HG03139 (cell line): ENCODE measurements at regions not wholly inside any gene's neighbourhood (a gene's known extent, or its start where the extent isn't known, plus 50 kb on each side); places are given as distances from the start of the nearest gene placed in this dataset.

Experiments used
- ATAC-seq: cut with Tn5 transposase; IDR thresholded peaks from one replicate; pipeline ENCODE4 v1.9.1; 2021; ENCODE audit not compliant: unreplicated experiment

- no peak for ATAC-seq
These were observed 162.3 kb upstream of the TMC3 start for GRCh38 chr15:81536356-81536755.

DNA sequence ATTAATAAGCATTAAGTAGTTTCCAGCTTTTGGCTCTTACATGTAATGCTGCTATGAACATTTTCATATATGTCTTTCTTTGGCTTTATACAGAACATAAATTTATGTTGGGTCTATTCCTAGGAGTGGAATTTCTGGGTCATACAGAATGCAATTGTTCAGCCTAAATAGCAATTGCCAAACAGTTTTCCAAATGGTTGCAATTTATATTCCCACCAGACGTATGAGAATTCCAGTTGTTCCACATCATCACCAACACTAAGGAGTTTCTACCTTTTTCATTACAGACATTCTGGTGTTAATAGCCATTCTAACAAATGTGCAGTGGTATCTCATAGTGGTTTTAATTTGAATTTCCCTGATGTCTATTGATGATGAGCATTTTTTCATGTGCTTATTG, 160.1 kb upstream of the TMC3 start:
- no peak for ATAC-seq

DNA sequence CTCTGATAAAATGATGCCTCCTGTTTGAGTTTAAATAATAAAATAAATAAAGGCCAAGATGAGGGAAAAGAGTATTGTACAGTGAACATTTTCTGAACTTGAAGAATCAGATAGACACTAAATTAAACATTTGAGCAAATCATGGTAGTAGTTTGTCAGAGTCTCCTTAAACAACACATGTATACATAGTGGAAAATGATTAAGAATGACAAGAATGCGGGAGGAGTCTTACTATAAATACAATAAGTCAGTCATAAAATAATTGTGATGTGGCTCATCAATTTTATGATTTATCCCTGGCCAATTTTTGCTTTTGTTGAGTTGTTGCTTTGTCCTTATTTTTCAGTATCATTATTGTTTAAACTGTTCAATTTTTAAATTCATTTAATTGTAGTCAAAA, 158.0 kb upstream of the TMC3 start:
- no peak for ATAC-seq

DNA sequence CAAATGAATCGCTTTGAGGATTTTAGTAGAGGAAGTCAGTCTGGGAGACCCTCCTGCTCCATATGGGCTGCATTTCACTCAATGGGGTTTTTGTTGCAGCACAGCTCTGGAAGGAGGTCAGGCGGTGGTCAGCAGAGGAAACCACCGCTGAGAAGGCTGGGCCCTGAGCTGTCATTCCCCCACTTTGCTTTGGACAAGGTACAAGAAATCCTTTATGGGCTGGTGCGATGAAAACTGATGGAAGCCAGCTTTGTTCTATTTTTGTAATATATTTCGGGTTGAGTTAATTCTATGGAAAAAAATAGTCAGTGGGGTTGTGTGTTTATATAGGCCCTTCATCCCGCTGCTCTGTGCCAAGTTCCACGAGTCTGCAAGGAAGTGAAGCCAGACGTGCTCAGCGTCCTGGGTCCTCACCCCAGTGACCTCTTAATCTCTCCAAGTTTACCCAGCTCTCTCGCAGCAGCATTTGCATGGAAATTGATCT, 157.1 kb upstream of the TMC3 start:
- ATAC-seq, result no peak

DNA sequence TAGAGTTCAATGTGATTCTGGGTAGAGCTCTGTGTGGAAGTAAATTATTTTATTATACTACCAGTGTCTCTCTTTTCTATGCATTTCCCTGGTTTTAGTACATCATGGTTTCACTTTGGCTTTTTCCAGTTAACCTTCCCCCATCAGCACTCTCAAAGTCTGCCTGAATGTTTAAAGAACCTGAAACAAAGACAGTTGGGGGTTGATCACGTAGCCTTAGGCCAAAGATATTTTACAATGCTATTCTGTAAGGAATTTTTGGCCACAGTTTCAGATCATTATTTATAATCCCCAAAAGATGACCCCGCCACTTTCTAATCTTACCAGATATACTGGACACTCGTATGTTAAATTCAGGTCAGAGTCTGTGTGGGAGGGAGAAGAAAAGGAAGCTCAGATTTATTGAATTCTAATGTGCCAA, 156.3 kb upstream of the TMC3 start:
- ATAC-seq, result no peak

- no peak for ATAC-seq
These were observed 155.5 kb upstream of the TMC3 start for GRCh38 chr15:81529481-81529880.

DNA sequence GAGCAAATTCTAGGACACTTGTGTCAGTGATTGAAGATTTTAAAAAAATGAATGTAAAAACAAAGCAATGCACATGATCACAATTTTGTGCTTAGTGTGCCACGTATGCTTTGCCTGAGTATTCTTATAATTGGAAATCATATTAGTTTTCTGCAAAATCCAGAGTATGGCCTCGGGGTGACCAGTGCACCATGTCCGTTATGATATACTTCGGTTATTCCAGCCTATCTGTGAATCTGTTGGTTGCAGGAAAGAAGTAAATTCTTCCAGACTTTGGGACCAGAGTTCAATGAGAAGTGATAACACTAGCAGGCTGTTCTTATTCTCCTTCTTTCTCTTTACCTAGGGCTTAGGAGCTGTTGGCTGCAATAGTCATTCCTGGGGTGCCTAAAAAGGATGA, 152.0 kb upstream of the TMC3 start:
- ATAC-seq, result no peak

DNA sequence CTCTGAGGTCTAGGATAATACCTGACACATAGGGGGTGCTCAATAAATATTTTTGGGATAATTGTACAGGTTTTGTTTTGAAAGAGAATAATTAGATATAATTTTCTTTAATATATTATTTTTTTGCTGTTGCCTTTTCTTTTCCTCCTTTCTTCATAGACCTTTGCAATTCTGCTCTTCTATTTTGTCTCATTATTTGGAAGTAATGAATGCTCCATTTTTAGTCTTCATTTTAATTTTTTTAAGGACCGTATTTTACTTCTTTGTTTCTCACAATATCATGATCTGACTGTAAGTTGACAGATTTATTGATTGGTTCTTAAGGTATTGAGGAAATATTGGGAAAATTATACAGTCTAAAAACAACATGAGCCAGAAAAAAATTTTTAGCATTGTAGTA, 150.5 kb upstream of the TMC3 start:
- no peak for ATAC-seq

- ATAC-seq, result no peak
These were observed 149.9 kb upstream of the TMC3 start for GRCh38 chr15:81523867-81524266.

- ATAC-seq, result no peak
These were observed 146.5 kb upstream of the TMC3 start for GRCh38 chr15:81520480-81520879.

DNA sequence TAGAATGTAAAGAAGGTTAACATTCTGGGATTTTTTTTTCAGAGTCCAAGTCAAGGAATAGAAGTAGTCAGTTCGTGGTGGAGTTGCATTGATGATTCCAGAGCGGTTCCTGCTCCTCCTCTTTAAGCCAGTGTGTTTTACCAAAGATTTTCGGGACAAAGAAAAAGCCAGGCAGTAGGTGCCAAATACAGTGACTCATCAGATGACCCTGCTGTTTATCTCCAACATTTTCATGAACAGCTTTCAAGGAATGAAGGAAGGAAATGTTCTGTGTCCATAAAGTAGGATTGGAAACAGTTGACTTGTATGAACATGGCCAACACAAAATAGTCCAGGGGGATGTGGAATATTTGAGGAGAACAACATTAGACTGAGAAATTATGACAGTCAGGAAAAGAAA, 142.4 kb upstream of the TMC3 start:
- ATAC-seq, result no peak

DNA sequence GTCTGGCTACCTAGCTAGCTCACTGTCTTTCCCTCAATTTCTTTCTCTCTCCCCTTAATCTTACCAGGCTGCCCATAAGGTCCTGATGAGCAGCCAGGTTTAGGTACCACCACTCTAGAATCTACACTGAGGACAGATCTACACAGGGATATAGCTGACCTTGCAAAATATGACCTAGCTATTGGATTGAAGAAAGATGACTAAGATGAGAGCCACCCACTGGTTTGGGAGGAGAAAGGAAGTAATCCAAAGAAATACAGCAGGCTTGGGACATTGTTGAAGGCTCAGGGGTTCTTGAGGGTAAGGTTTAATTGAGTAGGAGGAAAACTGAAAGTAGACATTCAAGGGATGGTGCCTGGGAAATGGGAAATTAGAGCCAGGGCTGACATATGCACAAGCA, 142.0 kb upstream of the TMC3 start:
- no peak for ATAC-seq

DNA sequence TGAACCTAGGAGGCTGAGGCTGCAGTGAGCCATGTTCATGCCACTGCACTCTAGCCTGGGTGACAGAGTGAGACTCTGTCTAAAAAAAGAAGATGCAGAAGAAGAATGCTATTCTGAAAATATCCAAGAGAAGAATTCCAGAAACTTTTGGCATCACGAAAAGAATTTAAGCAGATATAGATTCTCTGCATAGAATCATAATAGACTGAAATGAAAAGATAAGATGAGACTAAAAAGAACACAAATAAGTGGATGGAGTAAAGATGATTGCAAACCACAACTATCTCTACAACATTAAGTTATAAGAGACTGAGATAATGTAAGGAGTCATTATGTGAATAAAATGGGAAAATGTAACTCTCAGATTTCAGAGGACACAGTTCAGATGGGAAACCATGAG, 140.7 kb upstream of the TMC3 start:
- no peak for ATAC-seq

- no peak for ATAC-seq
These were observed 137.1 kb upstream of the TMC3 start for GRCh38 chr15:81511138-81511537.

DNA sequence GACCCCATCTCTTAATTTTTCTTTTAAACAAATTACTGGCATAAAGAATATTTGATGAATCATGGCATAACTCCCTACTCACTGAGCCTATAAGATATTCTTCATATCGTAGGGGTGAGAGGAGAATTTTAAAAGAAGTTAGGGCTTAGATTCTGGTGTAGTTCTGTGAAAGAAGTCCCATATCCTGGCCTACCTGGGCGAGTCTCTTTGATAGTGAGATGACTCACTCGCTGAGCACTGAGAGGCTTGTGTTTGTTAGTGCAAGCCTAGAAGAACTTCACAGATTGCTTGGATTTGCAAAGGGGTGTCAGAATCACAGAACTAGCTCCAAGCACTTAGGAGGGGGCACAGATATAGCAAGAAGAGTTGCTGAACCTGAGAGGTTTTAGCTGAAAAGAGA, 133.8 kb upstream of the TMC3 start:
- no peak for ATAC-seq

- no peak for ATAC-seq
These were observed 132.9 kb upstream of the TMC3 start for GRCh38 chr15:81506936-81507335.

DNA sequence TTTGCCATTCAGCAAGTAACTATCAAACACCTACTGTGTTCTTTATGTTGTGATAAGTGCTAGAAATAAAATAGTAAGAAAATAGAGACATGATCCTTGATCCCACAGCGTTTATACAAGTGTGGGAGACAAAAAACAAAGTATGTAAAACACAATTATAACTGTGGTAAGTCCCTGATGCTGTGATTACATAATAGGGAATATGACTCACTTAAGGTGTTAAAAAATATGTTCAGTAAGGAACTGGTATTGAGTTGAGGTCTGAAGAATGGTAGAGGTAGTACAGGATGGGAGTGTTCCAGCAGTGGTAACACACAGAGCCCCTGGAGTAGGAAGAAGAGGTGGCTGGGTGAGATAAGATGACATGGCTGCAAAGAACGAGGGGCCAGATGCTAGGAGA, 132.1 kb upstream of the TMC3 start:
- no peak for ATAC-seq

- ATAC-seq, result no peak
These were observed 130.3 kb upstream of the TMC3 start for GRCh38 chr15:81504170-81504905.

DNA sequence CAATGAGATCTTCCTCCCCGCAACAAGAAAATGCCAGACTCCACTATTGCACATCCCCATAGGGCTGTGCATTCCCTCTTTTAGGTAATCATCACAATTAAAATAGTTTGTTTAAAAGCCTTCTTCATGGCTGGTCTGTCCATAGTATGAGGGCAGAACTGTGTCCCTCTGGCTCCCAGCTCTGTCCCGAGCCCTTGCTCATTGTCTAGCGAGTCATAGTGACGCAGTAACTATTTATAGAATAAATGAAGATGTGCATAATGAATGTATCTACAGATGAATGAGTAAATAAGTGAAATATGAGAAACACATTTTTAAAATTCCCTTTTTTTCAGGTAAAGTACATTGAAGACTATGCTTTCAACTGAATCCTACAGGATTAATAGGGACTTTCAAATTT, 128.4 kb upstream of the TMC3 start:
- ATAC-seq, result no peak

DNA sequence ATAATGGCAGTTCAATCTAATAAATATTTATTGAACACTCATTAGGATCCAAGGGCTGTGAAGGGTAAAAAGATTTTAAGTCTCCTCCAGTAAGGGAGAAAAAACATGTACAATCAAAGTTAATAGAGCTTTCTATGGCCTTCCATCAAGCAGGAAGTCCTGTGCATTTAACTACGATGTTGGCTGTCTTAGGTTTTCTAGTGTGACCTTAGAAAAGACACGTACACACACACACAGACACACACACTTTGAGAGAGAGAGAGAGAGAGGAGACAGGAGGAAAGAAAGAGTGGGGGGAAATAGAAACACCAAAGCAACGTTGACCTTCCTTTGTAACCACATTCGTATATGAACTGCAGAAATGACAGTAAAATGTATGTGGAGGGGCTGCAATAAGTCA, 126.1 kb upstream of the TMC3 start:
- no peak for ATAC-seq

DNA sequence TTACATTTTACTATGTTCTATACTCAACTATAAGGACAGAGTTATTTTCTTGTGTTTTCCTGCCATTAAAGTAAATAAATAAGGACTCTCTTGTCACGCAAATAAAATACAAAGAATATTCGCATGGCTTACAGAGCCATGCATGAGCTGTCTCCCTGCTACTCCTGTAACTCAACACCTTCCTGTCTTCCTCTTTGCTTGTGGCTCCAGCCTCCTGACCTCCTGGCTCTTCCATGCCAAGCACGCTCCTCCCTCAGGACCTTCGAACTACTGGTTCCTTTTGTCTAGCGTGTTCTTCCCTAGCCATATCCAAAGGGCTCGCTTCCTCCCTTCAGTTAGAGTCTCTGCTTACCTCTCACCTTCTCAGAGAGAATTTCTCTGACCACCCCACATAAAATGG, 124.3 kb upstream of the TMC3 start:
- ATAC-seq, result no peak

- no peak for ATAC-seq
These were observed 123.2 kb upstream of the TMC3 start for GRCh38 chr15:81497238-81497637.

- ATAC-seq, result no peak
These were observed 121.9 kb upstream of the TMC3 start for GRCh38 chr15:81495780-81496467.
